ENCODE measurements at regions not wholly inside any gene's neighbourhood (a gene's known extent, or its start where the extent isn't known, plus 50 kb on each side); places are given as distances from the start of the nearest gene placed in this dataset.

DNA sequence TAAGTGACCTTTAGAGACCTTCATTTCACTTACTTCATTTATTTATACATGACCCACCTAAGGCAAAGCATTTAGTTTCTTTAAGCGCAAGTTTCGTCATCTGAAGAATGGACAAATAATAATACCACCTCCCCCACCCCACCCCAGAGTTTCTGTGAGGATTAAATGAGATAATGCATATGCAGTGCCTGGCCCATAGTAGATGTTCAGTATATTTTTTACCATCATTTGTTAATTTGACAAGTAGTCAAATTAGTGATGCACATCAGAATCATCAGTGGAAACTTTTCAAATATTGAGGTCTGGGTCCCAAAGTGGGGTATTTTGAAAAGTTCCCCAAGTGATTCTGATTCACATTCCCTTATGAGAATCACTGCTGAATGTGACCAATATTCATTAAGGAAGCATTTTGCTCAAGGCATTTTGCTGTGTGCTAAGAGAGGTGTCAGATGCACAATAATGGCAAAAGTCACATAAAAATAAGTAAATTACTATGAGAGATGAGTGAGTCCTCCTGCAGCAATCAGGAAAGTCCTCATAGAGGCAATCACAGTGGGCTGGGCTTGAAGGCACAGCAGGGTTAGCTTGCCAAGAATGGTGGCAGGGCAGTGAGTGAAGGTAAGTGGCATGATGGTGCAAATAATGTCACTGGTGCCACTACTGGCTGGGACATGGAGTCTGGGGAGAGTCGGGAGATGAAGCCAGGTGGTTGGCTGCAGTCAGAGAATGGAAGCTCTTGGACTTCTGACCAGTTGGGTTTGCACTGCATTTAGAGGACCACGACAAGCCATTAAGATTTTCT, 244.1 kb downstream of the PTEN start:
- no peaks in the 10 kb centered on the region for H3K27me3 Mint-ChIP-seq
- H3K4me3 ChIP-seq (ENCODE audit: low read length): no peak overlapping the region
- TF ChIP-seq, protein P1, sequence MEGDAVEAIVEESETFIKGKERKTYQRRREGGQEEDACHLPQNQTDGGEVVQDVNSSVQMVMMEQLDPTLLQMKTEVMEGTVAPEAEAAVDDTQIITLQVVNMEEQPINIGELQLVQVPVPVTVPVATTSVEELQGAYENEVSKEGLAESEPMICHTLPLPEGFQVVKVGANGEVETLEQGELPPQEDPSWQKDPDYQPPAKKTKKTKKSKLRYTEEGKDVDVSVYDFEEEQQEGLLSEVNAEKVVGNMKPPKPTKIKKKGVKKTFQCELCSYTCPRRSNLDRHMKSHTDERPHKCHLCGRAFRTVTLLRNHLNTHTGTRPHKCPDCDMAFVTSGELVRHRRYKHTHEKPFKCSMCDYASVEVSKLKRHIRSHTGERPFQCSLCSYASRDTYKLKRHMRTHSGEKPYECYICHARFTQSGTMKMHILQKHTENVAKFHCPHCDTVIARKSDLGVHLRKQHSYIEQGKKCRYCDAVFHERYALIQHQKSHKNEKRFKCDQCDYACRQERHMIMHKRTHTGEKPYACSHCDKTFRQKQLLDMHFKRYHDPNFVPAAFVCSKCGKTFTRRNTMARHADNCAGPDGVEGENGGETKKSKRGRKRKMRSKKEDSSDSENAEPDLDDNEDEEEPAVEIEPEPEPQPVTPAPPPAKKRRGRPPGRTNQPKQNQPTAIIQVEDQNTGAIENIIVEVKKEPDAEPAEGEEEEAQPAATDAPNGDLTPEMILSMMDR (IDR thresholded peaks at IDR 0.05): no peak
- no peak overlapping the region for H3K4me3 Mint-ChIP-seq
- no peak overlapping the region for H3K27ac ChIP-seq (ENCODE audit: low read depth in 1 of 2, low read length in 2 of 2)
- intact Hi-C loops (cut with DNase I, micrococcal nuclease): no loop called here
- no peaks in the 10 kb centered on the region for H3K9me3 Mint-ChIP-seq
- peaks cover 11% of the 10 kb centered on the region for H3K4me1 Mint-ChIP-seq (ENCODE audit: low read depth)
- DNase-seq (peak in 1 of 14 experiments; percentile 38), ATAC-seq (ENCODE audit: poor library complexity) (no peak)
- POLR2A ChIA-PET: no interaction called here
- CTCF ChIA-PET: interaction anchor here (0.6 kb wide), 1 partner anchor 67 kb away, joined by 3 read pairs; no protein-coding TSS in a partner anchor
- H3K9me3 ChIP-seq (ENCODE audit: control insufficient read depth in 1 of 2, insufficient read depth in 1 of 2, low read length in 2 of 2): no peaks in the 10 kb centered on the region
- H3K27me3 ChIP-seq (ENCODE audit: control insufficient read depth in 1 of 2, insufficient read depth in 2 of 2, low read length in 2 of 2): no peaks in the 10 kb centered on the region
- H3K27ac Mint-ChIP-seq: no peak overlapping the region
- H3K4me1 ChIP-seq (ENCODE audit: insufficient read depth, low read length): peaks cover 6% of the 10 kb centered on the region
- no peaks in the 10 kb centered on the region for H3K36me3 Mint-ChIP-seq (ENCODE audit: low read depth)
- no peaks in the 10 kb centered on the region for H3K36me3 ChIP-seq (ENCODE audit: insufficient read depth, low read length)

DNA sequence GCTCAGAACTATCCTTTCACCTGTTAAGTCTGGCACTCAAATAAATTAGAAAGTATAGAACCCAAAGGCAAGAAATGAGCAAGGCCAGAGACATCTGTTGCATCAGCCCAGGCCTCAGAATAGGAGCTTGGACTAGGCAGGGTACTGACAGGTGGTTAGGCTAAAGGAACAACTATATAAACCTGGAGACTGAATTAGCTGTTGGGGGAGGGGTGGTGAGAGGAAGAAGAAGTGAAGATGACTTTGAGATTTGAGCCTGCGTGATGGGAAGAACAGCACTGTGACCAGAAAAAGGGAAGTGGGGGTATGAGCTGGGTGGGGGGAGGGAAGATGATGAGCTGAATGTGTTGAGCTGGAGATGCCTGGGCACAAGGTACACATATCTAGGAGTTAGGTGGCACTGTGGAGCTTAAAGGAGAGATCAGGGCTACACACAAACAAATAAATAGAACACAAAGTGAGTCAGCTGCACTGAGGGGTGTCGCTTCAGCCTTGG, 244.7 kb downstream of the PTEN start:
- no peaks in the 10 kb centered on the region for H3K36me3 Mint-ChIP-seq (ENCODE audit: low read depth)
- TF ChIP-seq, protein P1 (IDR thresholded peaks at IDR 0.05): no peak
- peaks cover 7% of the 10 kb centered on the region for H3K4me1 ChIP-seq (ENCODE audit: insufficient read depth, low read length)
- peaks cover 11% of the 10 kb centered on the region for H3K4me1 Mint-ChIP-seq (ENCODE audit: low read depth)
- ChIA-PET POLR2A (no interaction called here), CTCF (interaction anchor here (0.6 kb wide), 1 partner anchor 66 kb away, joined by 3 read pairs; no protein-coding TSS in a partner anchor)
- no peaks in the 10 kb centered on the region for H3K9me3 ChIP-seq (ENCODE audit: control insufficient read depth in 1 of 2, insufficient read depth in 1 of 2, low read length in 2 of 2)
- no peak overlapping the region for H3K4me3 Mint-ChIP-seq
- no peaks in the 10 kb centered on the region for H3K27me3 ChIP-seq (ENCODE audit: control insufficient read depth in 1 of 2, insufficient read depth in 2 of 2, low read length in 2 of 2)
- ATAC-seq (ENCODE audit: poor library complexity): no peak
- peak in 3 of 14 experiments; percentile 12 to 70 (median 60) for DNase-seq
- no peak overlapping the region for H3K4me3 ChIP-seq (ENCODE audit: low read length)
- H3K27ac ChIP-seq (ENCODE audit: low read depth in 1 of 2, low read length in 2 of 2): no peak overlapping the region
- no peaks in the 10 kb centered on the region for H3K36me3 ChIP-seq (ENCODE audit: insufficient read depth, low read length)
- no peak overlapping the region for H3K27ac Mint-ChIP-seq
- H3K9me3 Mint-ChIP-seq: no peaks in the 10 kb centered on the region
- no peaks in the 10 kb centered on the region for H3K27me3 Mint-ChIP-seq
- intact Hi-C loops (cut with DNase I, micrococcal nuclease): no loop called here

DNA sequence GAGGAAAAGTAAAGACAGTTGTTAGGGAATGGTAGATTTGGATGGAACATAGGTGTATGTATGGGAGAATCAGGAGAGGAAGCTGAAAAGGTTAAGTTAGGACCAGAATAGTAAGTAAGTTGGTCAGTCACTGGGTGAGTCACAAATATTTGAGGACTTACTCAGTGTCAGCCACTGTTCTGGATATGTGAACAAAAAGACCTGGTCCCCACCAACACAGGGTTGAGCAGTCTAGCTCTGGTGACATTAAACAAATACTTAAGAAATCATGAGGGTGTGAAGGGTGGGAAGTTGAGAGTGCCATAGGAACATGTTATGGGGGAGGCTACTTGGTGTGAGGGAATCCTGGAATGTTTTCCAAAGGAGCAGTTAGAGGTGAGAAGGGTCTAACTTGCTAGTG, 246.9 kb downstream of the PTEN start:
- TF ChIP-seq, protein P1 (IDR thresholded peaks at IDR 0.05): no peak
- Mint-ChIP-seq H3K36me3 (ENCODE audit: low read depth) (no peaks in the 10 kb centered on the region), H3K9me3 (no peaks in the 10 kb centered on the region), H3K27ac (no peak overlapping the region), H3K4me3 (no peak overlapping the region), H3K4me1 (ENCODE audit: low read depth) (peaks cover 11% of the 10 kb centered on the region), H3K27me3 (no peaks in the 10 kb centered on the region)
- ATAC-seq (ENCODE audit: poor library complexity) (no peak), DNase-seq (no peak)
- Histone ChIP-seq H3K36me3 (ENCODE audit: insufficient read depth, low read length) (no peaks in the 10 kb centered on the region), H3K9me3 (ENCODE audit: control insufficient read depth in 1 of 2, insufficient read depth in 1 of 2, low read length in 2 of 2) (no peaks in the 10 kb centered on the region), H3K27me3 (ENCODE audit: control insufficient read depth in 1 of 2, insufficient read depth in 2 of 2, low read length in 2 of 2) (no peaks in the 10 kb centered on the region), H3K4me3 (ENCODE audit: low read length) (no peak overlapping the region), H3K4me1 (ENCODE audit: insufficient read depth, low read length) (peaks cover 17% of the 10 kb centered on the region), H3K27ac (ENCODE audit: low read depth in 1 of 2, low read length in 2 of 2) (no peak overlapping the region)
- POLR2A ChIA-PET: no interaction called here
- intact Hi-C loops (cut with DNase I, micrococcal nuclease): loop anchor here (5.0 to 10.0 kb wide), 2 partner anchors 274 to 442 kb away; no protein-coding TSS in a partner anchor
- CTCF ChIA-PET: no interaction called here
